Esophagus (tissue), 2 donors: ENCODE measurements at regions not wholly inside any gene's neighbourhood (a gene's known extent, or its start where the extent isn't known, plus 50 kb on each side); places are given as distances from the start of the nearest gene placed in this dataset.

Experiments used
- H3K27ac ChIP-seq, 2 donors: one replicate each; pipeline ENCODE4 v1.5.1; 2013; ENCODE audit warnings: low read depth in 2 of 2, mild to moderate bottlenecking in 2 of 2, inconsistent platforms in 1 of 2, low read length in 1 of 2, moderate library complexity in 1 of 2
- H3K27me3 ChIP-seq, 2 donors: one replicate each; pipeline ENCODE4 v1.6.1; 2013; ENCODE audit warnings: low read length in 2 of 2, control low read depth in 1 of 2, mild to moderate bottlenecking in 1 of 2; ENCODE audit not compliant: insufficient read depth in 2 of 2, control insufficient read depth in 1 of 2
- H3K36me3 ChIP-seq, 2 donors: one replicate each; pipeline ENCODE4 v1.6.1; 2013; ENCODE audit warnings: low read length in 1 of 2; ENCODE audit not compliant: control insufficient read depth in 2 of 2, insufficient read depth in 2 of 2
- H3K4me1 ChIP-seq, 2 donors: one replicate each; pipeline ENCODE4 v1.6.1; 2013; ENCODE audit warnings: low read length in 1 of 2; ENCODE audit not compliant: control insufficient read depth in 2 of 2, insufficient read depth in 2 of 2
- H3K4me3 ChIP-seq, 2 donors: one replicate each; pipeline ENCODE4 v1.5.1; 2013; ENCODE audit warnings: low read length in 2 of 2, mild to moderate bottlenecking in 2 of 2, low read depth in 1 of 2, moderate library complexity in 1 of 2
- H3K9me3 ChIP-seq, 2 donors: one replicate each; pipeline ENCODE4 v1.6.1; 2013; ENCODE audit warnings: mild to moderate bottlenecking in 2 of 2, low read depth in 1 of 2, low read length in 1 of 2, moderate library complexity in 1 of 2; ENCODE audit not compliant: control insufficient read depth in 2 of 2, insufficient read depth in 1 of 2
- WGBS, 2 donors: extraction: QIAGEN DNeasy Blood & Tissue Kit; methylation state at CpG; one replicate each; pipeline ENCODE4 v1.1.7; 2013; 5-methylcytosine and 5-hydroxymethylcytosine counted together
- donor health status: healthy with polysubstance abuse.
- donor health status: Bipolar disorder and iron deficiency.

- Histone ChIP-seq H3K4me1 (no peaks in the 10 kb centered on the region), H3K27ac (no peak overlapping the region), H3K4me3 (no peak overlapping the region), H3K27me3 (no peaks in the 10 kb centered on the region), H3K9me3 (no peaks in the 10 kb centered on the region), H3K36me3 (no peaks in the 10 kb centered on the region)
Measured at GRCh38 chr2:18855027-18855426, 265.7 kb upstream of the NT5C1B start.

- Histone ChIP-seq H3K9me3 (no peaks in the 10 kb centered on the region), H3K4me1 (no peaks in the 10 kb centered on the region), H3K27me3 (no peaks in the 10 kb centered on the region), H3K36me3 (no peaks in the 10 kb centered on the region), H3K4me3 (no peak overlapping the region), H3K27ac (no peak overlapping the region)
- WGBS, 2 donors: 65 to 76% methylated on average over 2 of the region's 2 CpGs
Measured at GRCh38 chr2:18849841-18850578, 260.6 kb upstream of the NT5C1B start.

- Histone ChIP-seq H3K27ac (no peak overlapping the region), H3K9me3 (no peaks in the 10 kb centered on the region), H3K27me3 (no peaks in the 10 kb centered on the region), H3K4me3 (no peak overlapping the region), H3K4me1 (no peaks in the 10 kb centered on the region), H3K36me3 (no peaks in the 10 kb centered on the region)
Measured at GRCh38 chr2:18848646-18849045, 259.3 kb upstream of the NT5C1B start.

GRCh38 chr2:18845854-18846445 lies 256.6 kb upstream of the NT5C1B start:
- H3K27ac ChIP-seq: no peak overlapping the region
- H3K27me3 ChIP-seq: no peaks in the 10 kb centered on the region
- no peaks in the 10 kb centered on the region for H3K4me1 ChIP-seq
- no peaks in the 10 kb centered on the region for H3K9me3 ChIP-seq
- no peaks in the 10 kb centered on the region for H3K36me3 ChIP-seq
- 71 to 78% methylated on average over 2 of the region's 2 CpGs for WGBS, 2 donors
- H3K4me3 ChIP-seq: no peak overlapping the region

GRCh38 chr2:18842836-18843235 lies 253.5 kb upstream of the NT5C1B start:
- H3K4me3 ChIP-seq: no peak overlapping the region
- H3K4me1 ChIP-seq: no peaks in the 10 kb centered on the region
- WGBS, 2 donors: 79 to 80% methylated on average over 5 of the region's 5 CpGs
- H3K27me3 ChIP-seq: no peaks in the 10 kb centered on the region
- H3K36me3 ChIP-seq: no peaks in the 10 kb centered on the region
- no peaks in the 10 kb centered on the region for H3K9me3 ChIP-seq
- H3K27ac ChIP-seq: no peak overlapping the region

- Histone ChIP-seq H3K36me3 (no peaks in the 10 kb centered on the region), H3K27me3 (no peaks in the 10 kb centered on the region), H3K9me3 (no peaks in the 10 kb centered on the region), H3K4me3 (no peak overlapping the region), H3K4me1 (no peaks in the 10 kb centered on the region), H3K27ac (no peak overlapping the region)
- WGBS, 2 donors: 80 to 87% methylated on average over 4 of the region's 4 CpGs
Measured at GRCh38 chr2:18841248-18842150, 252.1 kb upstream of the NT5C1B start.

GRCh38 chr2:18837240-18837639 lies 247.9 kb upstream of the NT5C1B start:
- 91 to 96% methylated on average over 1 of the region's 1 CpG for WGBS, 2 donors
- no peaks in the 10 kb centered on the region for H3K9me3 ChIP-seq
- no peaks in the 10 kb centered on the region for H3K27me3 ChIP-seq
- no peak overlapping the region for H3K27ac ChIP-seq
- no peaks in the 10 kb centered on the region for H3K36me3 ChIP-seq
- no peak overlapping the region for H3K4me3 ChIP-seq
- H3K4me1 ChIP-seq: peaks cover 0 to 3% of the 10 kb centered on the region in 2 donors

GRCh38 chr2:18836436-18836835 lies 247.1 kb upstream of the NT5C1B start:
- H3K9me3 ChIP-seq: no peaks in the 10 kb centered on the region
- no peak overlapping the region for H3K4me3 ChIP-seq
- no peaks in the 10 kb centered on the region for H3K36me3 ChIP-seq
- no peak overlapping the region for H3K27ac ChIP-seq
- WGBS, 2 donors: 80 to 81% methylated on average over 4 of the region's 4 CpGs
- peaks cover 0 to 3% of the 10 kb centered on the region in 2 donors for H3K4me1 ChIP-seq
- no peaks in the 10 kb centered on the region for H3K27me3 ChIP-seq

- H3K27ac ChIP-seq: no peak overlapping the region
- 89% methylated on average over 2 of the region's 2 CpGs for WGBS, 2 donors
- no peaks in the 10 kb centered on the region for H3K27me3 ChIP-seq
- no peaks in the 10 kb centered on the region for H3K36me3 ChIP-seq
- peaks cover 0 to 3% of the 10 kb centered on the region in 2 donors for H3K4me1 ChIP-seq
- H3K4me3 ChIP-seq: no peak overlapping the region
- H3K9me3 ChIP-seq: no peaks in the 10 kb centered on the region
Measured at GRCh38 chr2:18835787-18836186, 246.4 kb upstream of the NT5C1B start.
